HG03457 (cell line): ENCODE measurements at regions not wholly inside any gene's neighbourhood (a gene's known extent, or its start where the extent isn't known, plus 50 kb on each side); places are given as distances from the start of the nearest gene placed in this dataset.

Source experiments
- ATAC-seq: cut with Tn5 transposase; IDR thresholded peaks from one replicate; pipeline ENCODE4 v1.9.1; 2021; ENCODE audit warnings: moderate number of reproducible peaks; ENCODE audit not compliant: unreplicated experiment

GRCh38 chr5:165903835-165904234 is 2387.6 kb upstream of the WWC1 start:
- ATAC-seq: no peak

- no peak for ATAC-seq
These were observed 2384.6 kb upstream of the WWC1 start for GRCh38 chr5:165906871-165907270.

GRCh38 chr5:165913059-165913458 is 2378.4 kb upstream of the WWC1 start:
- no peak for ATAC-seq

- ATAC-seq: no peak
These were observed 2377.0 kb upstream of the WWC1 start for GRCh38 chr5:165914456-165914855.

GRCh38 chr5:165919196-165919595 is 2372.2 kb upstream of the WWC1 start:
- no peak for ATAC-seq

- ATAC-seq: no peak
These were observed 2370.8 kb upstream of the WWC1 start for GRCh38 chr5:165920655-165921054.

- no peak for ATAC-seq
These were observed 2362.5 kb upstream of the WWC1 start for GRCh38 chr5:165928971-165929370.

- no peak for ATAC-seq
These were observed 2350.9 kb upstream of the WWC1 start for GRCh38 chr5:165940541-165940940.

- no peak for ATAC-seq
These were observed 2334.6 kb upstream of the WWC1 start for GRCh38 chr5:165956854-165957253.

- no peak for ATAC-seq
These were observed 2309.8 kb upstream of the WWC1 start for GRCh38 chr5:165981671-165982070.

GRCh38 chr5:165996201-165996875 is 2295.1 kb upstream of the WWC1 start:
- no peak for ATAC-seq

GRCh38 chr5:165999693-166000320 is 2291.6 kb upstream of the WWC1 start:
- ATAC-seq: no peak

- no peak for ATAC-seq
These were observed 2287.4 kb upstream of the WWC1 start for GRCh38 chr5:166004006-166004405.

GRCh38 chr5:166013415-166013814 is 2278.0 kb upstream of the WWC1 start:
- no peak for ATAC-seq

GRCh38 chr5:166014256-166014655 is 2277.2 kb upstream of the WWC1 start:
- no peak for ATAC-seq

- ATAC-seq: no peak
These were observed 2272.7 kb upstream of the WWC1 start for GRCh38 chr5:166018716-166019115.

- ATAC-seq: no peak
These were observed 2269.4 kb upstream of the WWC1 start for GRCh38 chr5:166022065-166022464.

GRCh38 chr5:166024970-166025369 is 2266.5 kb upstream of the WWC1 start:
- ATAC-seq: no peak

- no peak for ATAC-seq
These were observed 2263.9 kb upstream of the WWC1 start for GRCh38 chr5:166027582-166027981.

GRCh38 chr5:166031926-166032325 is 2259.5 kb upstream of the WWC1 start:
- ATAC-seq: no peak

- no peak for ATAC-seq
These were observed 2258.8 kb upstream of the WWC1 start for GRCh38 chr5:166032601-166033000.

- ATAC-seq: no peak
These were observed 2245.5 kb upstream of the WWC1 start for GRCh38 chr5:166045961-166046360.

- no peak for ATAC-seq
These were observed 2244.5 kb upstream of the WWC1 start for GRCh38 chr5:166046956-166047355.
